GM10266 (cell line): ENCODE measurements at regions not wholly inside any gene's neighbourhood (a gene's known extent, or its start where the extent isn't known, plus 50 kb on each side); places are given as distances from the start of the nearest gene placed in this dataset.

Experiments used
- DNase-seq: peaks from one replicate; pipeline ENCODE4 v3.0.0; 2012; ENCODE audit errors: extremely low spot score
- TF ChIP-seq, protein P1 (sequence below): IDR thresholded peaks from 2 replicates; pipeline ENCODE4 v1.5.1; 2012; ENCODE audit warnings: mild to moderate bottlenecking, low read depth; ENCODE audit not compliant: control insufficient read depth, insufficient read depth; ENCODE audit errors: missing control alignments

GRCh38 chr3:176683382-176683781, 513.9 kb downstream of the TBL1XR1 start:
- TF ChIP-seq, protein P1, sequence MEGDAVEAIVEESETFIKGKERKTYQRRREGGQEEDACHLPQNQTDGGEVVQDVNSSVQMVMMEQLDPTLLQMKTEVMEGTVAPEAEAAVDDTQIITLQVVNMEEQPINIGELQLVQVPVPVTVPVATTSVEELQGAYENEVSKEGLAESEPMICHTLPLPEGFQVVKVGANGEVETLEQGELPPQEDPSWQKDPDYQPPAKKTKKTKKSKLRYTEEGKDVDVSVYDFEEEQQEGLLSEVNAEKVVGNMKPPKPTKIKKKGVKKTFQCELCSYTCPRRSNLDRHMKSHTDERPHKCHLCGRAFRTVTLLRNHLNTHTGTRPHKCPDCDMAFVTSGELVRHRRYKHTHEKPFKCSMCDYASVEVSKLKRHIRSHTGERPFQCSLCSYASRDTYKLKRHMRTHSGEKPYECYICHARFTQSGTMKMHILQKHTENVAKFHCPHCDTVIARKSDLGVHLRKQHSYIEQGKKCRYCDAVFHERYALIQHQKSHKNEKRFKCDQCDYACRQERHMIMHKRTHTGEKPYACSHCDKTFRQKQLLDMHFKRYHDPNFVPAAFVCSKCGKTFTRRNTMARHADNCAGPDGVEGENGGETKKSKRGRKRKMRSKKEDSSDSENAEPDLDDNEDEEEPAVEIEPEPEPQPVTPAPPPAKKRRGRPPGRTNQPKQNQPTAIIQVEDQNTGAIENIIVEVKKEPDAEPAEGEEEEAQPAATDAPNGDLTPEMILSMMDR, result no peak

GRCh38 chr3:176663837-176664831, 533.1 kb downstream of the TBL1XR1 start:
- no peak for DNase-seq
- TF ChIP-seq, protein P1, result peak; percentile 27

More at GRCh38 chr3:176683382-176683781, 513.9 kb downstream of the TBL1XR1 start:
- no peak for DNase-seq

- TF ChIP-seq, protein P1, result no peak
- DNase-seq, result no peak
Observed at GRCh38 chr3:176663387-176663786, 533.9 kb downstream of the TBL1XR1 start.

- no peak for DNase-seq
- TF ChIP-seq, protein P1, result no peak
Observed at GRCh38 chr3:176661432-176661964, 535.8 kb downstream of the TBL1XR1 start.

DNA sequence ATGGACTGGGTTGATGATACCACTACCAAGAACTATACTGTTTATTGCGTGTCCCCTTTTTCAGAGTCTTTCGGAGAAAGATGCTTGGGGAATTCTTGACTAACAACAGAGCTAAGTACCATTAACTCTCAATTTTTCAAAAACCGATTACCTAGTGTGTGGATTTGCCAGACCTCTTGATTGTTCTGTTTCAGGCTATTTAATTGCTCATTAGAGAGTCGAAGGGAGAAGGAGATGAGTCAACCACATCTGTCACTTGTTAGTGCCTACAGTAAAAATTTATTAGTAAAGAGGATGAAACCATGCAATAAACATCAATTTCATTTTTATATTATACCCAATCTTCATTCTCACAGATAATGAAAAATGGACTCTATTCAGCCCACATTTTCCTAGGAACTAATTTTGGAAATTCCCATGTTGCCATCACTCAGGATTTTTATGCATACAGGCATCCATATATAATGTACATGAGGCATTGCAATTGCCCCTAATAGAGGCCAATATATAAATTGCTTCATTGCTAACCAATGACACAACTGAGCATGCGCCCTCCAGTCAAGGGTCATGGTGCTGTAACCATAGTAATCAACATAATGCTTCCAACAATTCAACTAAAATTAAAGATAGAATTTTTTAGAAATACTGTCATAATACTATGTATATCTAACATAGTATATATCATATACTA, 541.7 kb downstream of the TBL1XR1 start:
- TF ChIP-seq, protein P1, result no peak
- DNase-seq, result no peak

- TF ChIP-seq, protein P1, result no peak
- DNase-seq, result no peak
Observed at GRCh38 chr3:176651622-176652021, 545.7 kb downstream of the TBL1XR1 start.

GRCh38 chr3:176650478-176650877, 546.8 kb downstream of the TBL1XR1 start:
- TF ChIP-seq, protein P1, result no peak

More at GRCh38 chr3:176650478-176650877, 546.8 kb downstream of the TBL1XR1 start:
- DNase-seq, result no peak
